Smooth muscle cell (in vitro differentiated cells): ENCODE measurements at regions not wholly inside any gene's neighbourhood (a gene's known extent, or its start where the extent isn't known, plus 50 kb on each side); places are given as distances from the start of the nearest gene placed in this dataset.

Experiments
- DNase-seq: peaks from one replicate; lab custom pipeline; 2025; ENCODE audit not compliant: unreplicated experiment; lab: John Stamatoyannopoulos, UW
- H2AFZ ChIP-seq: fragments of 200-600 bp; sonication (generic); 2 replicates; pipeline ENCODE4 v1.6.0; 2016; ENCODE audit warnings: antibody characterized with exemption, low read depth, mild to moderate bottlenecking
- H3F3A ChIP-seq: fragments of 200-600 bp; sonication (generic); 2 replicates; pipeline ENCODE4 v1.6.0; 2017; ENCODE audit warnings: antibody characterized with exemption, low read depth
- H3K27ac ChIP-seq: fragments of 200-600 bp; sonication (generic); 2 replicates; pipeline ENCODE4 v1.5.1; 2016; ENCODE audit warnings: low read depth, mild to moderate bottlenecking
- H3K27me3 ChIP-seq: fragments of 200-600 bp; sonication (generic); 2 replicates; pipeline ENCODE4 v1.6.1; 2016; ENCODE audit warnings: low read depth, mild to moderate bottlenecking
- H3K36me3 ChIP-seq: fragments of 200-600 bp; sonication (generic); 2 replicates; pipeline ENCODE4 v1.5.1; 2016; ENCODE audit warnings: low read depth
- H3K4me1 ChIP-seq: fragments of 200-600 bp; sonication (generic); 2 replicates; pipeline ENCODE4 v1.5.1; 2016; ENCODE audit warnings: low read depth
- H3K4me2 ChIP-seq: fragments of 200-600 bp; sonication (generic); 2 replicates; pipeline ENCODE4 v1.6.0; 2016; ENCODE audit warnings: mild to moderate bottlenecking
- H3K4me3 ChIP-seq: fragments of 200-600 bp; sonication (generic); 2 replicates; pipeline ENCODE4 v1.5.1; 2016; ENCODE audit warnings: mild to moderate bottlenecking
- H3K79me2 ChIP-seq: fragments of 200-600 bp; sonication (generic); 2 replicates; pipeline ENCODE4 v1.6.0; 2016; ENCODE audit warnings: low read depth, mild to moderate bottlenecking
- H3K9ac ChIP-seq: fragments of 200-600 bp; sonication (generic); 2 replicates; pipeline ENCODE4 v1.6.0; 2016; ENCODE audit warnings: low read depth
- H3K9me3 ChIP-seq: fragments of 200-600 bp; sonication (generic); replicated peaks from 2 replicates; pipeline ENCODE4 v1.5.1; 2016; ENCODE audit warnings: low read depth
- H4K20me1 ChIP-seq: fragments of 200-600 bp; sonication (generic); 2 replicates; pipeline ENCODE4 v1.6.0; 2016; ENCODE audit warnings: low read depth
- WGBS: methylation state at CpG from one replicate; pipeline ENCODE4 v1.1.7; 2016; ENCODE audit warnings: low lambda C conversion rate; 5-methylcytosine and 5-hydroxymethylcytosine counted together
- TF ChIP-seq, protein P1 (sequence below): fragments of 200-600 bp; sonication (generic); IDR thresholded peaks from 2 replicates; pipeline ENCODE4 v1.5.1; 2017; ENCODE audit warnings: borderline replicate concordance, mild to moderate bottlenecking, antibody characterized with exemption; ENCODE audit not compliant: insufficient read depth, poor library complexity, severe bottlenecking

DNA sequence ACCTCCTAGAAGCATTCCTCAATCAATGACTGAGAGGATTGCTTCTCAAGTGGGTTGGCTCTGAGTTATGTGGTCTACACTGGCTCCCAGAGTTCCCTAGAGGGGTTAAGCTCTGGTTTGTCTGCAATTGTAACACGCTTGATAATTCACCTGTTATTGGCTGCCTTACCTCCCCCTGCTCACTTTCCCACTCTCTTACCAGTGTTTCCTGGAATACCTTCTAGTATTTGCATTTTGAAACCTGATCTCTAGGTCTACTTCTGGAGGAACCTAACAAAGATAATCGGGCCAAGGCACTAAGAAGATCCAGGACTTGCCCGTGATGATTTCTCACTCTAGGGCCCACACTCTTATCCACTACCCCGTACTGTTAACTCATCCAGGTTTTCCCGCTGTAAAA, 110.1 kb upstream of the MAP3K1 start:
- Histone ChIP-seq H3K9me3 (no peaks in the 10 kb centered on the region), H3K4me1 (no peaks in the 10 kb centered on the region), H2AFZ (no peak overlapping the region), H3K27ac (no peak overlapping the region), H4K20me1 (no peaks in the 10 kb centered on the region), H3K4me3 (no peak overlapping the region), H3K9ac (no peak overlapping the region), H3K4me2 (no peak overlapping the region), H3F3A (no peaks in the 10 kb centered on the region), H3K27me3 (no peaks in the 10 kb centered on the region), H3K79me2 (no peaks in the 10 kb centered on the region), H3K36me3 (no peaks in the 10 kb centered on the region)
- TF ChIP-seq, protein P1, sequence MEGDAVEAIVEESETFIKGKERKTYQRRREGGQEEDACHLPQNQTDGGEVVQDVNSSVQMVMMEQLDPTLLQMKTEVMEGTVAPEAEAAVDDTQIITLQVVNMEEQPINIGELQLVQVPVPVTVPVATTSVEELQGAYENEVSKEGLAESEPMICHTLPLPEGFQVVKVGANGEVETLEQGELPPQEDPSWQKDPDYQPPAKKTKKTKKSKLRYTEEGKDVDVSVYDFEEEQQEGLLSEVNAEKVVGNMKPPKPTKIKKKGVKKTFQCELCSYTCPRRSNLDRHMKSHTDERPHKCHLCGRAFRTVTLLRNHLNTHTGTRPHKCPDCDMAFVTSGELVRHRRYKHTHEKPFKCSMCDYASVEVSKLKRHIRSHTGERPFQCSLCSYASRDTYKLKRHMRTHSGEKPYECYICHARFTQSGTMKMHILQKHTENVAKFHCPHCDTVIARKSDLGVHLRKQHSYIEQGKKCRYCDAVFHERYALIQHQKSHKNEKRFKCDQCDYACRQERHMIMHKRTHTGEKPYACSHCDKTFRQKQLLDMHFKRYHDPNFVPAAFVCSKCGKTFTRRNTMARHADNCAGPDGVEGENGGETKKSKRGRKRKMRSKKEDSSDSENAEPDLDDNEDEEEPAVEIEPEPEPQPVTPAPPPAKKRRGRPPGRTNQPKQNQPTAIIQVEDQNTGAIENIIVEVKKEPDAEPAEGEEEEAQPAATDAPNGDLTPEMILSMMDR: no peak
- 66% methylated on average over 5 of the region's 5 CpGs for WGBS
- no peak for DNase-seq

DNA sequence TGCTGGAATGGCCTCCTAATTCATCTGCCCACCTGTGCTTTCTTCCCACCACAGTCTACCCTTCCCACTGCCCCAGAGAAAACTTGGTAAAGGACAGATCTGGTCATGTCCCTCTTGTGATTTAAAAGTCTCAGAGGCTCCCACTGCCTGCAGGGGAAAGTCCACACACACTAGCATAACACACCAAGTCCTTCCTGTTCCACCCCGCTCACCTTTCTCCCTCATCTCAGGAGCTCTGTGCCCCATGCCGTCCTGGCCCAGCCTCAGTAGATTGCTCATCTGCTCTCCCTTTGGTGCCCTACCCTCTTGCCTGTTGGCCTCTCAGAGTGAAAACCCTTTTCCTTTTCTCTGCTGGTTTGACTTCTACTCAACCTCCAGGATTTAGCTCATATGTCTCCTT, 111.4 kb upstream of the MAP3K1 start:
- no peaks in the 10 kb centered on the region for H3K9me3 ChIP-seq
- 97% methylated on average over 2 of the region's 2 CpGs for WGBS
- no peaks in the 10 kb centered on the region for H3F3A ChIP-seq
- no peak overlapping the region for H3K4me3 ChIP-seq
- H3K36me3 ChIP-seq: no peaks in the 10 kb centered on the region
- H2AFZ ChIP-seq: no peak overlapping the region
- H3K79me2 ChIP-seq: no peaks in the 10 kb centered on the region
- no peak overlapping the region for H3K9ac ChIP-seq
- no peaks in the 10 kb centered on the region for H3K27me3 ChIP-seq
- no peak overlapping the region for H3K4me2 ChIP-seq
- DNase-seq: no peak
- H3K4me1 ChIP-seq: peaks cover 12% of the 10 kb centered on the region
- H3K27ac ChIP-seq: no peak overlapping the region
- TF ChIP-seq, protein P1: no peak
- no peaks in the 10 kb centered on the region for H4K20me1 ChIP-seq

DNA sequence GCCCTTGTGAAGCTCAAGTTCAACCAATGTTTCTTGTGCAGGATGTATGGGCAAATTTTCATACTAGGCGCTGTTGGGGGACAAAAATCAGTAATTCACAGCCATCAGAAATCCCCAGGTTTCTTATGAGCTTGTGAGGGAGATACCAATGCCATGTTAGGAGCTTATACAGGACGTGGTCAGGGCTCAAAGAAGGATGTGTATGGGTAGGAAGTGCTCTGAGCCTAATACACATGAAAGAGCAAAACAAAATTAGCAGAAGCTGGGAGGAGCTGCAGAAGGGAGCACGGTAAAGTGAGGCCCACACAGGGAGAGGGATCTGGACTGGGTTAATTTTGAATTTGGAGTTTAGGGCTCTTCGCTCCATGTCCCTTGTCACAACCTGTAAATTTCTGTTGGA, 114.6 kb upstream of the MAP3K1 start:
- Histone ChIP-seq H4K20me1 (no peaks in the 10 kb centered on the region), H3K4me1 (peaks cover 16% of the 10 kb centered on the region), H3K27me3 (no peaks in the 10 kb centered on the region), H3K36me3 (no peaks in the 10 kb centered on the region), H3K4me3 (no peak overlapping the region), H3F3A (no peaks in the 10 kb centered on the region), H3K4me2 (no peak overlapping the region), H3K27ac (no peak overlapping the region), H3K79me2 (no peaks in the 10 kb centered on the region), H2AFZ (no peak overlapping the region), H3K9ac (no peak overlapping the region), H3K9me3 (no peaks in the 10 kb centered on the region)
- no peak for DNase-seq
- 86% methylated on average over 4 of the region's 4 CpGs for WGBS
- TF ChIP-seq, protein P1: no peak

DNA sequence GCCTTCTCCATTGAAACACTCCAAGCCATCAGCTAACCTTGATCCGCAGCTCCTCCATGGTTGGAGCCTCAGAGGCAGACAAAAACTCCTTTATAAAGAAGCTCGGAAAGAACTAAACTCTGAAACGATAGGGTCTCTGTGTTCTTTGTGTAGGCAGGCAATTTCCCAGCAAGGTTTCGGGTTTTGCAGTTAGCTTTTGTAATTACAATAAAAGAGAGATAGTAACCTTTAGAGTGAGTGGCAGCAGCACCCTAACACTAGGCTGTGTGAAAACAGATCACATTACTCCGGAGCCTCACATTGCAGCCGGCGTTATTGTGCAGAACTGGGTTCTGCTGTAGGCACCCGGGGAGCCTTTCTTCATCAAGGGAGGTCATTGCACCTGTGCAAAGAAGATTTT, 115.8 kb upstream of the MAP3K1 start:
- Histone ChIP-seq H3K4me3 (no peak overlapping the region), H3K4me1 (peaks cover 16% of the 10 kb centered on the region), H3K27me3 (no peaks in the 10 kb centered on the region), H2AFZ (no peak overlapping the region), H3K4me2 (no peak overlapping the region), H3K9me3 (no peaks in the 10 kb centered on the region), H3F3A (no peaks in the 10 kb centered on the region), H3K9ac (no peak overlapping the region), H3K36me3 (no peaks in the 10 kb centered on the region), H3K79me2 (no peaks in the 10 kb centered on the region), H3K27ac (no peak overlapping the region), H4K20me1 (no peaks in the 10 kb centered on the region)
- WGBS: 87% methylated on average over 8 of the region's 8 CpGs
- TF ChIP-seq, protein P1: no peak
- no peak for DNase-seq
